Glutamatergic neuron (in vitro differentiated cells): ENCODE measurements at regions not wholly inside any gene's neighbourhood (a gene's known extent, or its start where the extent isn't known, plus 50 kb on each side); places are given as distances from the start of the nearest gene placed in this dataset.

ENCODE experiments used
- DNase-seq: peaks from one replicate; pipeline ENCODE4 v3.0.0; 2022
- H3K27ac Mint-ChIP-seq: one replicate; pipeline ENCODE4 v1.8.0; 2020; ENCODE audit warnings: mild to moderate bottlenecking, mixed read lengths, inconsistent platforms; ENCODE audit not compliant: unreplicated experiment
- H3K27me3 Mint-ChIP-seq: one replicate; pipeline ENCODE4 v1.8.0; 2020; ENCODE audit warnings: mild to moderate bottlenecking, moderate library complexity, mixed read lengths, inconsistent platforms; ENCODE audit not compliant: unreplicated experiment
- H3K36me3 Mint-ChIP-seq: one replicate; pipeline ENCODE4 v1.8.0; 2020; ENCODE audit warnings: mild to moderate bottlenecking, mixed read lengths, inconsistent platforms; ENCODE audit not compliant: unreplicated experiment
- H3K4me1 Mint-ChIP-seq: one replicate; pipeline ENCODE4 v1.8.0; 2020; ENCODE audit warnings: mild to moderate bottlenecking, low read depth, mixed read lengths, inconsistent platforms; ENCODE audit not compliant: unreplicated experiment
- H3K4me3 Mint-ChIP-seq: one replicate; pipeline ENCODE4 v1.8.0; 2020; ENCODE audit warnings: mild to moderate bottlenecking, mixed read lengths, inconsistent platforms; ENCODE audit not compliant: unreplicated experiment
- H3K9me3 Mint-ChIP-seq: one replicate; pipeline ENCODE4 v1.8.0; 2020; ENCODE audit warnings: mild to moderate bottlenecking, moderate library complexity, mixed read lengths, inconsistent platforms; ENCODE audit not compliant: unreplicated experiment
- CTCF ChIP-seq: fragments of 200-600 bp; sonication (generic); IDR thresholded peaks from one replicate; pipeline ENCODE4 v1.5.0; 2021; ENCODE audit not compliant: partially characterized antibody, unreplicated experiment

GRCh38 chr22:25490896-25491295 lies 73.6 kb upstream of the GRK3 start:
- DNase-seq, result no peak
- no peak overlapping the region for H3K27ac Mint-ChIP-seq
- H3K9me3 Mint-ChIP-seq, result peaks cover 13% of the 10 kb centered on the region
- peaks cover 14% of the 10 kb centered on the region for H3K27me3 Mint-ChIP-seq
- no peak overlapping the region for H3K4me3 Mint-ChIP-seq
- peaks cover 15% of the 10 kb centered on the region for H3K36me3 Mint-ChIP-seq
- peaks cover 31% of the 10 kb centered on the region for H3K4me1 Mint-ChIP-seq
- TF ChIP-seq CTCF, result no peak

GRCh38 chr22:25492162-25492561 lies 72.3 kb upstream of the GRK3 start:
- H3K4me1 Mint-ChIP-seq, result peaks cover 31% of the 10 kb centered on the region
- DNase-seq, result no peak
- H3K27ac Mint-ChIP-seq, result peak overlapping the region; percentile 69
- peaks cover 13% of the 10 kb centered on the region for H3K9me3 Mint-ChIP-seq
- TF ChIP-seq CTCF, result no peak
- H3K4me3 Mint-ChIP-seq, result no peak overlapping the region
- peaks cover 14% of the 10 kb centered on the region for H3K27me3 Mint-ChIP-seq
- H3K36me3 Mint-ChIP-seq, result peaks cover 15% of the 10 kb centered on the region

- Mint-ChIP-seq H3K9me3 (peaks cover 13% of the 10 kb centered on the region), H3K4me1 (peaks cover 31% of the 10 kb centered on the region), H3K36me3 (peaks cover 15% of the 10 kb centered on the region), H3K27ac (peak overlapping the region; percentile 92), H3K27me3 (peaks cover 12% of the 10 kb centered on the region), H3K4me3 (peak overlapping the region; percentile 50)
- TF ChIP-seq CTCF, result no peak
- peak; percentile 69 for DNase-seq
These were observed 71.4 kb upstream of the GRK3 start for GRCh38 chr22:25492841-25493734.

- no peak for DNase-seq
- peaks cover 15% of the 10 kb centered on the region for H3K36me3 Mint-ChIP-seq
- peaks cover 13% of the 10 kb centered on the region for H3K9me3 Mint-ChIP-seq
- peaks cover 31% of the 10 kb centered on the region for H3K4me1 Mint-ChIP-seq
- H3K4me3 Mint-ChIP-seq, result peak overlapping the region; percentile 50
- peak overlapping the region; percentile 92 for H3K27ac Mint-ChIP-seq
- no peak for TF ChIP-seq CTCF
- H3K27me3 Mint-ChIP-seq, result peaks cover 12% of the 10 kb centered on the region
These were observed 70.7 kb upstream of the GRK3 start for GRCh38 chr22:25493794-25494193.

- H3K9me3 Mint-ChIP-seq, result peaks cover 13% of the 10 kb centered on the region
- no peak for DNase-seq
- peak overlapping the region; percentile 82 for H3K27ac Mint-ChIP-seq
- H3K36me3 Mint-ChIP-seq, result peaks cover 8% of the 10 kb centered on the region
- peaks cover 31% of the 10 kb centered on the region for H3K4me1 Mint-ChIP-seq
- H3K27me3 Mint-ChIP-seq, result peaks cover 12% of the 10 kb centered on the region
- no peak for TF ChIP-seq CTCF
- H3K4me3 Mint-ChIP-seq, result peak overlapping the region; percentile 41
These were observed 69.7 kb upstream of the GRK3 start for GRCh38 chr22:25494774-25495173.
